Transverse colon (tissue), 3 donors: ENCODE measurements at regions not wholly inside any gene's neighbourhood (a gene's known extent, or its start where the extent isn't known, plus 50 kb on each side); places are given as distances from the start of the nearest gene placed in this dataset.

Source experiments
- POLR2A ChIP-seq: fragments of 450-650 bp; IDR thresholded peaks from one replicate; pipeline ENCODE4 v1.6.1; 2016; ENCODE audit warnings: antibody characterized with exemption, mild to moderate bottlenecking, moderate library complexity
- TF ChIP-seq, protein P1 (sequence below), 5 experiments: fragments of 200-600 bp in 3 of 5; fragments of 450-650 bp in 2 of 5; sonication (generic) in 3 of 5; IDR thresholded peaks; 1 replicate in 2 of 5; 2 replicates in 3 of 5; pipeline ENCODE4 v1.5.1; 2016 to 2017; ENCODE audit warnings: antibody characterized with exemption in 5 of 5, inconsistent platforms in 3 of 5, mild to moderate bottlenecking in 2 of 5, moderate library complexity in 1 of 5

DNA sequence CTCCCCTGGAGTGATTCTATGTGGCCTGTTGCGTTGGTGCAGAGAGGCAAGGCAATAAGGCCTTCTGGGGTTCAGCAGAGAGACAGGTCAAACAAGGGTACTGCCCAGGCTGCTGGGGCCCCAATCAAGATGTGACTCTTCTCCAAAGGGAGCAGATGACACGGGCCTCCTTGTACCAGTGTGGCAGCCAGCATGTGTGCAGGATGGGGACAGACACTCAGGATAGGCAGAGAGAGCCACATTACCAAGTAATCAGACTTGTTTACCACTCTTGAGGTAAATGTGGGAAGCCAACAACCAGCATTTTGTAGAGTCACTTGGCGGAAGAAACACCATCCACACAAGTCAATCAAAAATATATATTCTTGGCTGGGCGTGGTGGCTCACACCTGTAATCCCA is 95.3 kb upstream of the DLG1 start:
- TF ChIP-seq, protein P1, sequence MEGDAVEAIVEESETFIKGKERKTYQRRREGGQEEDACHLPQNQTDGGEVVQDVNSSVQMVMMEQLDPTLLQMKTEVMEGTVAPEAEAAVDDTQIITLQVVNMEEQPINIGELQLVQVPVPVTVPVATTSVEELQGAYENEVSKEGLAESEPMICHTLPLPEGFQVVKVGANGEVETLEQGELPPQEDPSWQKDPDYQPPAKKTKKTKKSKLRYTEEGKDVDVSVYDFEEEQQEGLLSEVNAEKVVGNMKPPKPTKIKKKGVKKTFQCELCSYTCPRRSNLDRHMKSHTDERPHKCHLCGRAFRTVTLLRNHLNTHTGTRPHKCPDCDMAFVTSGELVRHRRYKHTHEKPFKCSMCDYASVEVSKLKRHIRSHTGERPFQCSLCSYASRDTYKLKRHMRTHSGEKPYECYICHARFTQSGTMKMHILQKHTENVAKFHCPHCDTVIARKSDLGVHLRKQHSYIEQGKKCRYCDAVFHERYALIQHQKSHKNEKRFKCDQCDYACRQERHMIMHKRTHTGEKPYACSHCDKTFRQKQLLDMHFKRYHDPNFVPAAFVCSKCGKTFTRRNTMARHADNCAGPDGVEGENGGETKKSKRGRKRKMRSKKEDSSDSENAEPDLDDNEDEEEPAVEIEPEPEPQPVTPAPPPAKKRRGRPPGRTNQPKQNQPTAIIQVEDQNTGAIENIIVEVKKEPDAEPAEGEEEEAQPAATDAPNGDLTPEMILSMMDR (IDR thresholded peaks at IDR 0.05): no peak
- no peak for TF ChIP-seq POLR2A
